Loucy (cell line): ENCODE measurements at regions not wholly inside any gene's neighbourhood (a gene's known extent, or its start where the extent isn't known, plus 50 kb on each side); places are given as distances from the start of the nearest gene placed in this dataset.

Experiments used
- CTCF ChIP-seq: fragments of 200-600 bp; sonication (generic); conservative IDR thresholded peaks from 2 replicates; pipeline ENCODE4 v1.5.1; 2014; ENCODE audit warnings: mild to moderate bottlenecking, antibody characterized with exemption, low read length
- EZH2phosphoT487 ChIP-seq: fragments of 200-600 bp; IDR thresholded peaks from 2 replicates; pipeline ENCODE4 v1.6.1; 2018; ENCODE audit warnings: antibody characterized with exemption, mild to moderate bottlenecking, moderate library complexity, borderline replicate concordance

- TF ChIP-seq CTCF, result no peak
- TF ChIP-seq EZH2phosphoT487, result no peak
These were observed 150.0 kb upstream of the MARCKS start for GRCh38 chr6:113707194-113707593.
